Amniotic stem cell (primary cell): ENCODE measurements at regions not wholly inside any gene's neighbourhood (a gene's known extent, or its start where the extent isn't known, plus 50 kb on each side); places are given as distances from the start of the nearest gene placed in this dataset.
"Not testable (repeated sequence)": the region's sequence is repeated elsewhere in the genome, so short reads cannot be mapped to it uniquely, and the experiment has no call there.

Experiments
- DNase-seq: peaks from one replicate; lab custom pipeline; 2025; lab: John Stamatoyannopoulos, UW

- no peak for DNase-seq
Measured at GRCh38 chr11:29623144-29623722, 393.6 kb downstream of the KCNA4 start.

- no peak for DNase-seq
Measured at GRCh38 chr11:29616611-29617010, 400.2 kb downstream of the KCNA4 start.

GRCh38 chr11:29612423-29612822 lies 404.4 kb downstream of the KCNA4 start:
- no peak for DNase-seq

- DNase-seq = no peak
Measured at GRCh38 chr11:29606330-29607031, 410.3 kb downstream of the KCNA4 start.

GRCh38 chr11:29600151-29600575 lies 416.7 kb downstream of the KCNA4 start:
- not testable (repeated sequence) for DNase-seq

- no peak for DNase-seq
Measured at GRCh38 chr11:29584342-29584741, 432.5 kb downstream of the KCNA4 start.

- no peak for DNase-seq
Measured at GRCh38 chr11:29578806-29579205, 438.0 kb downstream of the KCNA4 start.

GRCh38 chr11:29564486-29564885 lies 452.3 kb downstream of the KCNA4 start:
- DNase-seq = no peak

- no peak for DNase-seq
Measured at GRCh38 chr11:29562183-29562582, 454.6 kb downstream of the KCNA4 start.

GRCh38 chr11:29553990-29554389 lies 462.8 kb downstream of the KCNA4 start:
- DNase-seq = no peak

- DNase-seq = no peak
Measured at GRCh38 chr11:29538339-29539036, 478.3 kb downstream of the KCNA4 start.

- no peak for DNase-seq
Measured at GRCh38 chr11:29534836-29535235, 482.0 kb downstream of the KCNA4 start.

GRCh38 chr11:29530961-29531360 lies 485.9 kb downstream of the KCNA4 start:
- no peak for DNase-seq

GRCh38 chr11:29527391-29527936 lies 489.4 kb downstream of the KCNA4 start:
- DNase-seq = peak; percentile 6

GRCh38 chr11:29518389-29519174 lies 498.2 kb downstream of the KCNA4 start:
- no peak for DNase-seq

GRCh38 chr11:29511394-29511793 lies 505.4 kb downstream of the KCNA4 start:
- DNase-seq = no peak

- DNase-seq = no peak
Measured at GRCh38 chr11:29507376-29507775, 509.5 kb downstream of the KCNA4 start.

- DNase-seq = no peak
Measured at GRCh38 chr11:29495676-29496075, 521.2 kb downstream of the KCNA4 start.

- no peak for DNase-seq
Measured at GRCh38 chr11:29490938-29491337, 525.9 kb downstream of the KCNA4 start.

GRCh38 chr11:29486301-29486700 lies 530.5 kb downstream of the KCNA4 start:
- no peak for DNase-seq

GRCh38 chr11:29485641-29486040 lies 531.2 kb downstream of the KCNA4 start:
- no peak for DNase-seq

- no peak for DNase-seq
Measured at GRCh38 chr11:29484548-29484947, 532.3 kb downstream of the KCNA4 start.
